Upper lobe of left lung (tissue), 6 donors: ENCODE measurements at regions not wholly inside any gene's neighbourhood (a gene's known extent, or its start where the extent isn't known, plus 50 kb on each side); places are given as distances from the start of the nearest gene placed in this dataset.
A peak's percentile ranks its signal among the peaks of the same experiment; 100 is the strongest.

Source experiments
- ATAC-seq, 2 donors: fragments of 200-7000 bp; cut with Tn5 transposase; one replicate each; pipeline ENCODE4 v1.9.1; 2022; ENCODE audit warnings: mild to moderate bottlenecking in 2 of 2, moderate library complexity in 2 of 2; ENCODE audit not compliant: low FRiP score in 2 of 2
- DNase-seq, 2 donors: peaks; one replicate each; pipeline ENCODE4 v3.0.0-alpha.2; 2019 to 2020
- H3K27ac ChIP-seq, 4 donors: fragments of 200-600 bp; sonication (generic); one replicate each; pipeline ENCODE4 v1.5.1; 2016 to 2019
- H3K27me3 ChIP-seq, 4 donors: fragments of 200-600 bp; sonication (generic); one replicate each; pipeline ENCODE4 v1.5.1; 2017 to 2019
- H3K36me3 ChIP-seq, 4 donors: fragments of 200-600 bp; sonication (generic); one replicate each; pipeline ENCODE4 v1.5.1; 2016 to 2019
- H3K4me1 ChIP-seq, 4 donors: fragments of 200-600 bp; sonication (generic); one replicate each; pipeline ENCODE4 v1.5.1; 2018 to 2019
- H3K4me3 ChIP-seq, 4 donors: fragments of 200-600 bp; sonication (generic); one replicate each; pipeline ENCODE4 v1.5.1; 2017 to 2019; ENCODE audit warnings: mild to moderate bottlenecking in 2 of 4, moderate library complexity in 1 of 4
- H3K9me3 ChIP-seq, 4 donors: fragments of 200-600 bp; sonication (generic); one replicate each; pipeline ENCODE4 v1.5.1; 2018 to 2019
- CTCF ChIP-seq, 6 experiments: fragments of 450-650 bp in 4 of 6; fragments of 200-600 bp in 2 of 6; sonication (generic) in 2 of 6; IDR thresholded peaks; one replicate each; pipeline ENCODE4 v1.5.1; 2016 to 2019; ENCODE audit warnings: antibody characterized with exemption in 6 of 6
- EP300 ChIP-seq, 4 donors: sonication (generic); formaldehyde crosslinking; IDR thresholded peaks; one replicate each; pipeline ENCODE4 v1.5.1; 2017; ENCODE audit warnings: antibody characterized with exemption in 4 of 4, control low read depth in 2 of 4
- POLR2A ChIP-seq, 4 donors: fragments of 450-650 bp; IDR thresholded peaks; one replicate each; pipeline ENCODE4 v1.5.1; 2016 to 2017; ENCODE audit warnings: antibody characterized with exemption in 4 of 4, mild to moderate bottlenecking in 2 of 4
- POLR2AphosphoS5 ChIP-seq, 2 donors: sonication (generic); formaldehyde crosslinking; IDR thresholded peaks; one replicate each; pipeline ENCODE4 v1.5.1; 2017; ENCODE audit warnings: antibody characterized with exemption in 2 of 2
- WGBS, 2 donors: methylation state at CpG; one replicate each; pipeline ENCODE4 v1.1.5; 2017 to 2018; 5-methylcytosine and 5-hydroxymethylcytosine counted together
- donor health status: DM: no; HTN: no; CAD: no; lungs with moderate emphysema.
- donor health status: DM: no; HTN: yes; CAD: no; lungs with severe emphysema.

DNA sequence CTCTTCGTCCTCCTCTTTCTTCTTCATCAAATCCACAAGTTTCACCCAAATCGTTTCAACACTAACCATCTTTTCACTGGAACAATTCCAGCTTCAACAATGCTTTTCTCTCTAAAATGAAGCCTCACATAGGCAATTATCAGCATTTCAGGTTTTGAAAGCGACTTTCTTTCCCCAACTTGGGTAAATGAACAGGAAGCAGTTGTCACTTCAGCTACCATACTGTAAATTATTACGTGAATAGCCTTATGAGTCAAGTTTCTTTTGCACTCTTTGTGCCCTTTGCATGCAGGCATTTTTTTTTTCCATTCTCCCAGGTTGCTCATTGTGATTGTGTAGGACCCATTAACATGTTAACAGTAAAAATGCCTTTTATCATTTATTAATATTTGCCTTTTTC is 121.7 kb upstream of the BTBD3 start:
- H3K27ac ChIP-seq: no peak overlapping the region
- no peak overlapping the region for H3K4me3 ChIP-seq
- no peaks in the 10 kb centered on the region for H3K27me3 ChIP-seq
- H3K9me3 ChIP-seq: no peaks in the 10 kb centered on the region
- 40 to 57% methylated on average over 4 of the region's 4 CpGs for WGBS, 2 donors
- ATAC-seq (no peak), DNase-seq (no peak)
- TF ChIP-seq POLR2A (IDR thresholded peaks at IDR 0.05) (no peak), POLR2AphosphoS5 (IDR thresholded peaks at IDR 0.05) (no peak), CTCF (IDR thresholded peaks at IDR 0.05) (no peak), EP300 (IDR thresholded peaks at IDR 0.05) (no peak)
- H3K36me3 ChIP-seq: no peaks in the 10 kb centered on the region
- no peaks in the 10 kb centered on the region for H3K4me1 ChIP-seq

GRCh38 chr20:11797156-11797555 is 120.5 kb upstream of the BTBD3 start:
- ATAC-seq: no peak
- no peaks in the 10 kb centered on the region for H3K4me1 ChIP-seq
- no peaks in the 10 kb centered on the region for H3K36me3 ChIP-seq
- no peak overlapping the region for H3K27ac ChIP-seq
- TF ChIP-seq POLR2AphosphoS5 (IDR thresholded peaks at IDR 0.05): no peak
- H3K27me3 ChIP-seq: no peaks in the 10 kb centered on the region
- no peak for DNase-seq
- no peak overlapping the region for H3K4me3 ChIP-seq
- H3K9me3 ChIP-seq: no peaks in the 10 kb centered on the region

- Histone ChIP-seq H3K4me1 (no peaks in the 10 kb centered on the region), H3K4me3 (no peak overlapping the region), H3K27me3 (no peaks in the 10 kb centered on the region), H3K27ac (no peak overlapping the region), H3K36me3 (no peaks in the 10 kb centered on the region), H3K9me3 (no peaks in the 10 kb centered on the region)
- no peak for TF ChIP-seq POLR2A (IDR thresholded peaks at IDR 0.05)
- TF ChIP-seq POLR2AphosphoS5 (IDR thresholded peaks at IDR 0.05): no peak
- TF ChIP-seq EP300 (IDR thresholded peaks at IDR 0.05): no peak
- no peak for TF ChIP-seq CTCF (IDR thresholded peaks at IDR 0.05)
- no peak for DNase-seq
- WGBS, 2 donors: 64 to 73% methylated on average over 2 of the region's 2 CpGs
- ATAC-seq: no peak
Observed at GRCh38 chr20:11799281-11799684, 118.4 kb upstream of the BTBD3 start.

- Histone ChIP-seq H3K4me3 (no peak overlapping the region), H3K27ac (no peak overlapping the region), H3K4me1 (no peaks in the 10 kb centered on the region), H3K9me3 (no peaks in the 10 kb centered on the region), H3K36me3 (no peaks in the 10 kb centered on the region), H3K27me3 (no peaks in the 10 kb centered on the region)
- DNase-seq (no peak), ATAC-seq (peak in 1 of 2 donors; percentile 90)
- no peak for TF ChIP-seq POLR2A (IDR thresholded peaks at IDR 0.05)
- TF ChIP-seq CTCF (IDR thresholded peaks at IDR 0.05): no peak
- TF ChIP-seq EP300 (IDR thresholded peaks at IDR 0.05): no peak
- no peak for TF ChIP-seq POLR2AphosphoS5 (IDR thresholded peaks at IDR 0.05)
- whole genome bisulfite sequencing, 2 donors: 51 to 52% methylated on average over 4 of the region's 4 CpGs
Observed at GRCh38 chr20:11807054-11808048, 110.3 kb upstream of the BTBD3 start.

GRCh38 chr20:11808841-11809240 is 108.9 kb upstream of the BTBD3 start:
- ATAC-seq (no peak), DNase-seq (no peak)
- Histone ChIP-seq H3K4me1 (no peaks in the 10 kb centered on the region), H3K27me3 (no peaks in the 10 kb centered on the region), H3K9me3 (no peaks in the 10 kb centered on the region), H3K36me3 (no peaks in the 10 kb centered on the region), H3K4me3 (no peak overlapping the region), H3K27ac (no peak overlapping the region)
- no peak for TF ChIP-seq POLR2AphosphoS5 (IDR thresholded peaks at IDR 0.05)
- TF ChIP-seq CTCF (IDR thresholded peaks at IDR 0.05): no peak
- no peak for TF ChIP-seq EP300 (IDR thresholded peaks at IDR 0.05)
- no peak for TF ChIP-seq POLR2A (IDR thresholded peaks at IDR 0.05)
- 85 to 88% methylated on average over 5 of the region's 5 CpGs for WGBS, 2 donors
